HuH-7 (cell line): ENCODE measurements at regions not wholly inside any gene's neighbourhood (a gene's known extent, or its start where the extent isn't known, plus 50 kb on each side); places are given as distances from the start of the nearest gene placed in this dataset.

Experiments
- DNase-seq: peaks from one replicate; pipeline ENCODE4 v3.0.0; 2011; ENCODE audit warnings: low spot score

DNA sequence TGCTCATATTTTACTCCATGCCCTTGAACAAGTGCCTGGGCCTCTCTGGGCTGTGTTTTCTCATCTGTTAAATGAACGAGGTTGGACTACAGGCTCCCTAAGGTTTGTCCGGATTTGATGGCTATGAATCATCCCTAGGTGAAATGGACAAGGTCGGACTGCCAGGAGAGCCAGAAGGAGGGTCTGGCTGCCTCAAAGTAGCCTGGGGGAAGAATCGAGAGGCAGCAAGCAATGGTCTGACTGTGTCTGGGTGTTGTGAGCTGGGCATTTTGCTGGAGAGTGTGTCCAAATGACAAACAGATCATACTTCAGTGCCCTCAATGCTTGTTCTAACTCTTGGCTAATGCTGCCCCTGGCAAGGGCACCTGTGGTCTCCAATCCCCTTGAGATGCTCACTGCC is 730.9 kb downstream of the PTPRU start:
- DNase-seq: no peak

DNA sequence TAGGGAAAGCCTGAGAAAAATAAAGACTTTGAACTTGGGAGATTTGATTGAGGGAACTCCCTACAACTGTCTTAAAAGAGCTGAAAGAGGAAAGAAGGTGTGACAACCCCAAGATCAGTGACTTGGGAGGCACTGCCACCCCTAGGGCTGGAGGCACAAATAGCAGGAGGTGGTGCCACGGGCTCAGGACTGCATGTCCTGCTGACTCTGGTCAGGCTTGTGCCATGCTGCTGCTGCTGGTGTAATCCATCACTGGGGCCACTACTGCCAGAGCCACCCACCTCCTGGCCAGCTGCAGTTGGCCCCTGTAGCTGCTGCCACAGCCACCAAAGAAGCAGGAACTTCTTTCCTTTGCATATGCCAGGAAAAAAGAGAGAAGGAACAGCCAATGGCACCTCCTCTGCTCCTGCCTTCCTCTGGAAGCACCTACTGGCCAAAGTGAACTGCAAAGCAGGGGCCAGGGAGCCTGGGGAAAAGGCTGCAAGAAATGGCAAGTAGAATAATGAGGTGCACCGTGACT is 730.3 kb downstream of the PTPRU start:
- no peak for DNase-seq

DNA sequence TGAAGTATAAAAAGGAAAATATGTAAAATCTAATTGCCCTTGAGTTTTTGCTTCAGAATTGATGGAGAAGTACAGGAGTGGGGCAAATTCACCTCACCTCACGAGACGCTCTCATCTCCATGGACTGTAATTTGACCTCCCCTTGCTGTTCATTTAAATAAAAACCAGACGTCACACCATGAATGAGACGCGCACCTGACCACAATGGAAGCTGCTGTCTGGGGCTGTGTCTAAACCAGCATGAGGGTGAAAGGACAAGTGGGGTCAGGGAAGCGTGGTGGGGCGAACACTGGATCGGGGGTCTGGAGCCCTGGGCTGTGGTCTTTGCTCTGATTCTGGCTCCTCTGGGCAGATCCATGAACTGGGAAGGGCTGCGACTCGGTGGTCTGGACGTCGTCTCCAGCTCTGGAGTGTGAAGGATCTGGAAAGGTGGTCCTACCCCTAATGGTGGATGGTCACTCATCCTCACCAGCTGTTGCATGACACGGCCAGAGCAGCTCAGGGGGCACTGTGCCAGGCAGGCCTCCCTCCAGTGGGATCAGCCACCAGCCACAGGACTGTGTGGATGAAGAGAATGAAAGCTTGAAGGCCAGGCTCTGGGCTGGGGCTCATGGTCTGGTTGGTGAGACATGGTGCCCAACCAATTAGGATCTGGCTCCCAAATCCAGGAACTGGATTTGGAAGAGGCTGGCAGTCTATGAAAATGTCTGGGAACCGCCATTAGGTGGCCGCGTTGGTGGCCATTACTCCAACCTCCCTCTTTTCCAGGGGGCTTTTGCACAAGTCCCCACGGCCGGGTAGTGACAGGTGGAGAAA is 728.6 kb downstream of the PTPRU start:
- DNase-seq: no peak

DNA sequence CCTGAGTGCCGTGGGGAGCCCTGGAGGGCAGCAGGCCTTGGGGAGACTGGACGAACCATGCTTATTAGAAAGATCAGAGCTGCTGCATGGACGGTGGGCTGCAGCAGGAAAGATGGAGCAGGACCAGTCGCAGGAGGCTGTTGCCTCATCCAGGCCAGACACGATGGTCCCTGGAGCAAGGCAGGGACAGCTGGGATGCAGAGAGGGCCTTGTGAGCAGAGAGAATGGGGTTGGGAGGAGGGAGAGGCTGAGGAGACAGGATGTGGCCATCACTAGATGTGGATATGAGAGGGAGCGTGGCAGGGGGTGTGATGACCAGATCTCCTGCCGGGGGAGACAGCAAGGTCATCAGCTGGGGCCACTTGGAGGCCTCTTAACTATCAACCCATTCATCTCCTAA is 727.6 kb downstream of the PTPRU start:
- no peak for DNase-seq

DNA sequence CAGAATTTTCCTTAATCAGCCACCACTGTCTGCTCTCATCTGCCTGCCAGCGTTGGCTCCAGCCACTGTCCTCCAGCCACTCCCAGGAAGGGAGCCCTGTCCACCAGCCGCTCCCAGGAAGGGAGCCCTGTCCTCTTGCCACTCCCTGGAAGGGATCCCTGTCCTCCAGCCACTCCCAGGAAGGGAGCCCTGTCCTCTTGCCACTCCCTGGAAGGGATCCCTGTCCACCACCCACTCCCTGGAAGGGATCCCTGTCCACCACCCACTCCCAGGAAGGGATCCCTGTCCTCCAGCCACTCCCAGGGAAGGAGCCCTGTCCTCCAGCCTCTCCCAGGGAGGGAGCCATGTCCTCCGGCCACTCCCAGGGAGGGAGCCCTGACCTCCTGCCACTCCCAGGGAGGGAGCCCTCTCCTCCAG is 726.5 kb downstream of the PTPRU start:
- no peak for DNase-seq

DNA sequence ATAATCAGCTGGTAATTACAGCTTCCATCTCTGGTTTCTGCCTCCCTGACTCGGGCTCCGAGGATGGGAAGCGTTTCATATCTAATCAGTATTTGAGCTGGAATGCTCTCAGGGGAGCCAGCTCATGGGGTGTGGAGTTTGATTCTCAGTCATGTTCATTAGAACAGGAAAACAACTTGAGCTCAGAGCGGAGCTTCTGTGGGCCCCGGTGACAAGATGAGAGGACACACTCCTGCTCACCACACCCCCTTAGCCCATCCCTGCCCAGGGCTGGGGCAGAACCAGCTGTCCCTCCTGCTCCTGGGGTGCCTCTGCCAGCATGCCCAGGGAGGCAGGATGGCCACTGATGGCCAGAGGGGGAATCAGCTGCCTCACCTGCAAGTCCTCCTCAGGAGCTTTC is 726.0 kb downstream of the PTPRU start:
- no peak for DNase-seq

DNA sequence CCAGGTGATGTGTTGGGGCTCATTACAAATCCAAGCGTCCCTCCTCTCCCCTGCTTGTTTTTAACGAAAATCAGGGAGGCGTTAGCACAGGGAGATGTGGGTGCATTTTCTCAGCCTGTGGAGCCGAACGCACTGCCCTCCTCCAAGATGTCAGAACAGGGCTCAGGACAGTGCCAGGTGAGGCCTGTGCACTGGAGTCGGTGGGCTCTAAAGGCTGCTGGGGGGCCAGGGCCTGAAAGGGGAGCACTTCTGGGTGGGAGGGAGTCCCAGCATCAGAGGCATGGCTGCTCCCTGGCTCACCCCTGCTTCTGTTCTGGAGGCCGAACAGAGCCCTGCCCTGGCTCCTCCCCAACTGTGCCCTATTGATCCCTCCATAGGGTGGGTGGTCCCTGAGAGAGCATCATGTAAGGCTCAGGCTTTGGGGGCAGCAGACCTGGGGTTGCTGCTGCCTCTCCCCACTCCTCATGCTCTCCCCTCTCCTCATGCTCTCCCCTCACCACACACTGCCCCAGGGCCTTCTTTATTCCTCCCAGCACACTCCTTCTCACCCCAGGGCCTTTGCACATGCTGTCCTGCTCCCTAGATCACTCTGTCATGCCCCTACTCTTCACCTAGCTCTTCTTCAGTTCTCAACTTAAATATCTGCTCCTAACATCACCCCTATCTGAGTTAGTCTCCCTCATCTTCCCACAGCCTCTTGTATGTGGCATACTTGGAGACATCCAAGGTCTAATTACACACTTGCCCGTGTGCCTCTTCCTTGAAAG is 725.2 kb downstream of the PTPRU start:
- DNase-seq: no peak

DNA sequence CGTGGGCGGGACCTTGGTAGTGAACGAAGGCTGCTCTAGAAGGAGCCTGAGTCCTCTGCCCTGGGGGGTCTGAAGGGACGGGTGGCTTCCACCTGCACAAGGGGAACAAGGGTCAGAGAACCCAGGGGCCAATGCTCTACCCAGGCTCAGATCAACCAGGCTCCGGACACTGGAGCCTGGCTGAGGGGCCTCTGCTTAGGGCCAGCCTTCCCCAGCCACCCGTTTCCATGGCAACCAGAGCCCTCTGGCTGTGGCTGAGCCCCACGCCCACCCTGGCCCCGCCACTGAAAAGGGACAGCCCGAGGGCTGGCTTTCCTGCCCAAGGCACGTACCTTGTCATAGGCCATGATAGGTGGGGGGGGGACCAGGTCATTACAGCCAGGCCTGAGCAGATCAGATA is 724.6 kb downstream of the PTPRU start:
- DNase-seq: no peak

DNA sequence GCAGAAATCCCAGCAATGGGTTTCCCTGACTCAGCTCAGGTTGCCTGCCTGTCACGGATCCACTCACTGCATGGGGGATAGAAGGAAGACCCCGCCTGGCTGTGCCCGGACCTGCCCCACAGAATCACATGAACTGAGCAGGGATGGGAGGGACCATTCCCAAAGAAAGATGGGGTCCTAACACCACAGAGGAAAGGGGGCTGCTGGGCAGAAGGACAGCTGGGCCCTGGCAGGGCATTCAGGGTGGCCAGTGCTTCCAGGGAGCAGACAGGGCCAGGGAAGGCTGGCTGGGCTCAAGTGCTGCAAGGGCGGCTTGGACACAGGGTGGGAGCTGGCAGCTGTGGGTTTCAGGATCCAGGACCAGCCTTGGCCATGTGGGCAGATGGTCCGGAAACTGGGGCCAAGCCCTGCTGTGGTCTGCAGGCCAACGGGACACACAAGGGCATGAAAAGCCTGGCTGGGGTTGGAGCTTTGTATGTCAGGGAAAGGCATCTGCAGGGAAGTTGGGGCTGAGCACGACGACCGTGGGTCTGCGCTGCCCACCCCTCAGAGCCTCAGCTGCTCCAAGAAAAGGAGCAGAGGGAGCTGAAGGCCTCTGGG is 723.9 kb downstream of the PTPRU start:
- no peak for DNase-seq

DNA sequence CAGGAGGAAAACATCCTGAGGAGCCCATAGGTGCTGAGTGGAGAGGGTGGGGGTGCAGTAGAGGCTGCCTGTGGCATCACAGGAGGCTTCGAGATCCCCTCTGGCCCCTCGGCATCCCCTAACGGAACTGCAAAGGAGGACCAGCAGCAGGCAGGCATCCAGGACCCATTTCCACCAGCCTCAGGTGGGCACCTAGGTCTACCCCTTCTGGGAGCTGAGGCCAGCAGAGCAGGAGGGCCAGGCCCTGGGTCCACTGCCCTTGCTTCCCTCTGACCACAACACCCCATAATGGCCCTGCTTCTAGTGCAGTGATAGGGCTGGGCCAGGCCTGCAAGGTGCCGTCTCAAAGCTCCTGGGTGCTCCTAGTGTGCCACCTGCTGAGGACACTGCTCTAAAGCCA is 723.0 kb downstream of the PTPRU start:
- no peak for DNase-seq

DNA sequence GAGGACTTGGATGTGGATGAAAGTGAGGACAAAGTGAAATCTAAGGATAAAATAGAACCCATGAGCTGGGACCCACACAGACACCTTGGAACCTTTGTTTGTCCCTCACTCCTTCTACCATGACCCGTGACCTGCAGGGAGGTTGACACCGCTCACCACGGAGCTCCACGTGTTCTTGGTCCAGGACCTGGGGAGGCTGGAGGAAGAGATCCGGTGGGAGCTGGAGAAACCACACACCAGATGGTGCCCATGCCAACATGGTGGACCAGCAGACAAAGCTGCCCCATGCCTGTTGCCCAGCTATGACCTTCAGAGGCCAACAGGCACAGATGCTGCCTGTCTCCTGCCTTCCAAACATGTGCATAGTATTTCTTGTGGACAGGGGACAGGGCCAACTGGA is 721.9 kb downstream of the PTPRU start:
- DNase-seq: no peak

DNA sequence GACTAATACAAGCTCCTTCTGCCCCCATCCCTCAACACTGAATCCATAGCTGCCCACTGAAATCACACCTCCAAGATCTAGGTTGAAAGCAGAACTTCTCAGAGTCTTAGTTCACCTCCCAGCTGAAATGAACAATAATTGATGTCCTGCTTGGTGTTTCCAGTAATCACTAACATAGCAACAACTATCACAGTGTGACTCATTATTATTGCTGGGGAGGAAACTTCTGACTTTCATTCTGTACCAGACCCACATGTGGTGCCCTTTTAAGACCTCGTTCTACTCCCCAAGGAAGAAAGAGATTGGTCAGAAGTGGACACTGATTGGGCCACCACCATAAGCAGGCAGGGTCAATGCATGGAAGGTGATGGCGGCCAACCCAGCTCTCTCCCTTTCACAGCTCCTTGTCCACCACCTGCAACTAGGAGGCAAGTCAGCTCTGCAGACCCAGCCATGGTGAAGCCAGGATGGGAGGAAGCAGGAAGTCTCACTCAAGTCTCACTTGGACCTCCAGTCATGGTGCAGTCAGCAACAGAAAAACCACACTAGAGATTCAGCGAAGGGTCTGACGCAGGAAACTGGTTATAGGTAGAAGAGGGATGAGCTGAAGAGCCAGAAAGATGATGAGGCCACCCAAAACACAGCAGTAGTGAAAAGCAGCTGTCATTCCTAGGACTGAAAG is 720.2 kb downstream of the PTPRU start:
- no peak for DNase-seq

DNA sequence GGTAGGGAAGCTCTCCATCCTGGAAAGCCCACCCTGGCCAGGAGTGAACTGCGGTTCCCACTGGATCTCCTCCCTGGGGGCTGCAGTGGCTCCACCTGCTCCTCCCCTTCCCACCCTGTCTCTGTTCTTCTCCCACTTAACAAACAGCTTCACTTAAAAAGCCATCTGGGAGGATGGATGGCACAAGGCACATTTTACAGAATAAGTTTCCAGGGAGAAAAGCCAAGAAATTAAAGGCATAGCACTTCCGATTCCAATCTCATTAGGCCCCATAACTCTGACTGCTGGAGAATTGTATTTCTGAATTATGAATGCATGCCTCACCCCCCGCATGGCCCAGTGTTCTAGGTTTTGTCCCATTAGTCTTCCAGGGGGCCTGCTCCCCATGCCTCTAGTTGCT is 718.3 kb downstream of the PTPRU start:
- no peak for DNase-seq

DNA sequence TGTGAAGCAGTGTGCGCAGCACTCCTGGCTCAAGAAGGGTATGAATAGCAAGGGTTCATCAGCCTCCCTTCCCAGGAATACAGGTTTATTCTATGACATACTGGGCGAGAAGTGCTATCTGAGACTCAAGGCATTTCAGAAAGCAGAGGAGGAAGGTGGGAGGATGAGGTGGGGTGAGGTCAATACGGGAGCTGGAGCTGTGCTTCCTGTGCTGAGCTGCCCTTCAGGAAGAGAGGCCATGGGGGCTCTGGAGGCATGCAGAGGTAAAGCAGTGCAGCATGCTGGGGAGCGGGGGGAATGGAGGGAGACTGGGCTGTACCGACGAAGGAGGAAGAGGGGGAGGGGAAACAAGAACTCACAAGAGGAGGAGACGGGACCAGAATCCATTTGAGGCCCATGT is 717.6 kb downstream of the PTPRU start:
- no peak for DNase-seq

DNA sequence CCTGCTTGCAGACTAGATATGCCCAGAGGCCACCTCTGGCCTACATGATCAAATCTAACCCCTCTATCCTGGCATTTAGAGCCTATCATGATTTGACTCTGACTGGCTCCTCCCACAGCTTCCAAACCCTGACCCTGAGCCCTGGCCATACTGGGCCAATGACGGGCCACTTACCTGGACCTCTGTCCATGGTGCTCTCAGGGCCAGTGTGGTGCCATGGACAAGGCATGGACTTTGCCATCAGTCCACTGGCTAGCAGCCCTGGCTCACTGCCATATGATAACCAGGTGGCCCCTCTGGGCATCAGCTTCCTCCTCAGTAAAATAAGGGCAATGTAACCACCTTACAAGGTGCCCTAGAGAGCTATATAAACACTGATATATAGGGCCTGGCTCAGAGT is 713.4 kb downstream of the PTPRU start:
- DNase-seq: no peak

DNA sequence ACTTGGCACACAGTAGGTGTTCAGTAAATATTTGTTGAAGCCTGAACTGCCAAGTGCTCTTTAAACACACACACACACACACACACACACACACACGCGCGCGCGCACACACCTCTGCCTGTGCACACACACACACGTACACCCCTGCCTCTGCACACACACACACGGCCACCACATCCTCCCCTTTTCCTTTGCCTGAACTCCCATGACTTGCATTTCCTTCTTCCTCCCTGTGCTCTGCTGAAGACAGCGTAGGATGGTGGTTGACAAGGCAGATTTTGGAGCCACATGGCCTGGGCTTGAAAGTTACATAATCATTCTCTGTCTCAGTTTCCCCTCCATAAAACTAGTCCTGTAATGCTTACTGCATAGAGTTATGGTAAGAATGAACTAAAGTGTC is 712.3 kb downstream of the PTPRU start:
- DNase-seq: no peak

DNA sequence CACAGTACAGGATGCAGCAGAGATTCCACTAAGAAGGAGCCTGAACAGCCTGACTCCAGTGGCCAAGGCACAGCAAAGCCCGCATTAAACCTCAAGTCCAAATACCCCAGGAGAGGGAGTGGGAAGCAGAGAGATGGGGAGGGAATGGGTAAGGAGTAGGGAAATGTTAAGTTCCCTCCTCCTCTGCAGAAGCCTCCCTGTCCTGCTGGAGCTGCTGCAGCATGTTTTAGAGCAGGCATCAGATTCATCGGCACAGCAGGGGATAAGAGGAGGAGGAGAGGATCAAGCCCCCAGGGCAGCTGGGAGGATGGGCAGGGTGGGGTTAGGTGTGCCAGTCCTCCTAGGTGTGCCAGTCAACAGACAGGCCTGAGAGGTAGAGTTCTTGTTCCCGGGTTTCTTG is 709.7 kb downstream of the PTPRU start:
- no peak for DNase-seq

DNA sequence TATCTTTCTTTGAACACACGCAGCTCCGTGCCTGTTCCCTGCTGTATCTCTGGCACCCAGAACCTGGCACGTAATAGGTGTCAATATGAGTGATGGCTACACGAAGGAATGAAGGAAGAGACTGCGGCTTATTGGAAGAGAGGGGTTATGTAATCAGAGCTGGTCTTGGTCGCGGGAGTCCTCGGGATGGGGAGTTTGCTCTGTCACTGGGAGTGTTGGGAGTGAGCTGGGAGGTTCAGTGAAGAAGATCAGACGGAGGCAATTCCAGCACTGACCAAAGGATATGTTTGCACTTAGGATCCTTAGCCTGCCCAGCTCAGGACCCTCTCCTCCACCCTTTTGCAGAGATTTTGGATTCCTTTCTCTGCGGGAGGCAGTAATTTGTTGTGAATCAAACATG is 709.1 kb downstream of the PTPRU start:
- no peak for DNase-seq

DNA sequence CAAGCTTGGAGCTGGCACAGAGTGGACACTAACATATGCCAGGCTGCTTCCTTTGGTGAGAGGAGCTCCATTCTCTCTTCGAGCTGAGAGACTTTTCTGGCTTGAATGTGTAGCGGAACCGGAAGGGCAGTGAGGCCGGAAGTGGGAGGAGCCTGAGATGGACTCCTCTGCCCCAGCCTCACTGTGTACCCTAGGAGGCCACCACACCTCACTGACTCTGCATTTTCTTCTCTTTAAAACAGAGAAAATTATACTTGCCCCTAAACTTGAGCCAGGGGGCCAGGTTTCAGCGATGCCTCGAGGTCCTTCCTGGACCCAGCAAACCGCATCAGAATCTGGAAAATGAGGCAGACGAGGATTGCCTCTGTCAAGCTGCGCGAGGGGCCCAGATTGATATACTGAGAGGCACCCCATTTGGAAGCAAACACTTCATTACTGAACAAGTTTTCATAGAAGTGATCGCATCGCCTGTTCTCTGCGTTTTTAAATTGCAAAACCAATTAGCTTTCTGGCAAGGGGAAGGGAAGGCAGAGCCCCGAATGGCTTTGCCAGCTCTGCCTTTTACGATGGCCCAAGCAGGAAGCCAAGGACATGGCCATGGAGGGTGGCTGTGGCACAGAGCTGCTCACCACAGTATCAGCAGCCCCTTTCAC is 708.1 kb downstream of the PTPRU start:
- no peak for DNase-seq

DNA sequence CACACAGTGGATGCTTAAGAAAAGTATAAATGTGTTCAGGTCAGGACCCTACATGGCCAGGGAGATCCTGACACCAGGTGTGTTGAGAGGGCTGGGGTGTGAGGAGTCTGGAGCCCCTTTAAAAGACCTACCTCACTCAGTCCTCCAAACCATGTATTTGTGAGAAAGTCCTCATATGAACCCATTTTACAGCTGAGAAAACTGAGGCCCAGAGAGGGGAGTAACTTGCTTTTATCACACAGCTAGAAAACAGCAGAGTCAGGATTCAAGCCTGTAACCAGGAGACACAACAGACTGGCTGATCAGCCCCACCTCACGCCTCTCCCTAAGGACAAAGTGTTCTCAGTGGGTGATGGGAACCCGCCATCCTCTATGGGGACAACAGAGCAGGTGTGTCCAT is 706.7 kb downstream of the PTPRU start:
- DNase-seq: no peak

DNA sequence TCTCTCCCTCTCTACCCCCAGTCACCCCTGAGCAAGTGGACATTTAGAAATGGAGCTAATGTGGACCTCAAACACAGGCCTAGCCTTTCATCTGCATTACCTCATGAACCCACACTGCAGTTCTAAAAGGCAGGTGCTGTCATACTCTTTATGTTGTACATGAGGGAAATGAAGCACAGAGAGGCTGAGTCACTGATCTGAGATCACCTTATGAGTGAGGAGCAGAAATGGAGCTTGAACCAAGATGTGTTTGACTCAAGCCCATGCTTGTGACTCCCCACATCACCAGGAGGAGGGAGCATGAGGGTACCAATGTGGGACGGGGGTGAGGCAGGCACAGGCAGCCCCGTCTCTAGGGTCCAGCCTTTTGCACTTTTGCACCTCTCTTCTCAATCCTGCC is 702.8 kb downstream of the PTPRU start:
- no peak for DNase-seq

DNA sequence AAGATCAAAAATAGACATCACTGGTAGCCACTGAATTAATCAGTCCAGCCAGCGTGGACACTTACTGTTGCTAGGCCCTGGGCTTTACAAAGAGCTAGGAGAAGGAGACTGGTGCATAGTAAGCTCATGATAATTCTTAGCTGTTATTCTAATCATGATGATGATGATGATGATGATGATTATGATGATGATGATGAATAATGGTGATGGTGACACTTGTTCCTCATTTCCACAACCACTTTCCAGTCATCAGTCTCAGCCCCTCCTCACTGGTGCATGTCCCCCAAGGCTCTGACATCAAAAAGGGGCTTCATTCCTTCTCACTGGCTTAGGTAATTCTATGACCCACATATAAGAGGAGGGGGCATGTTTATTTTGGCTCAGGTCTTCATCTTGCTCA is 701.0 kb downstream of the PTPRU start:
- DNase-seq: no peak
